ENCODE measurements at regions not wholly inside any gene's neighbourhood (a gene's known extent, or its start where the extent isn't known, plus 50 kb on each side); places are given as distances from the start of the nearest gene placed in this dataset.

GRCh38 chr12:20096430-20096829, 271.9 kb upstream of the PDE3A start:
- no peak overlapping the region for H3K4me3 ChIP-seq (replicated peaks in 1 of 4; ENCODE audit: control extremely low read depth in 1 of 4, insufficient read depth in 1 of 4, low read depth in 3 of 4, low read length in 4 of 4)
- no peak overlapping the region for H3K27ac ChIP-seq (ENCODE audit: insufficient read depth, low read length)
- no peaks in the 10 kb centered on the region for H3K36me3 ChIP-seq (ENCODE audit: control insufficient read depth, insufficient read depth, low read length)
- TF ChIP-seq EZH2 (IDR thresholded peaks at IDR 0.05; ENCODE audit: low read length, missing control alignments), result no peak
- TF ChIP-seq, protein P1, sequence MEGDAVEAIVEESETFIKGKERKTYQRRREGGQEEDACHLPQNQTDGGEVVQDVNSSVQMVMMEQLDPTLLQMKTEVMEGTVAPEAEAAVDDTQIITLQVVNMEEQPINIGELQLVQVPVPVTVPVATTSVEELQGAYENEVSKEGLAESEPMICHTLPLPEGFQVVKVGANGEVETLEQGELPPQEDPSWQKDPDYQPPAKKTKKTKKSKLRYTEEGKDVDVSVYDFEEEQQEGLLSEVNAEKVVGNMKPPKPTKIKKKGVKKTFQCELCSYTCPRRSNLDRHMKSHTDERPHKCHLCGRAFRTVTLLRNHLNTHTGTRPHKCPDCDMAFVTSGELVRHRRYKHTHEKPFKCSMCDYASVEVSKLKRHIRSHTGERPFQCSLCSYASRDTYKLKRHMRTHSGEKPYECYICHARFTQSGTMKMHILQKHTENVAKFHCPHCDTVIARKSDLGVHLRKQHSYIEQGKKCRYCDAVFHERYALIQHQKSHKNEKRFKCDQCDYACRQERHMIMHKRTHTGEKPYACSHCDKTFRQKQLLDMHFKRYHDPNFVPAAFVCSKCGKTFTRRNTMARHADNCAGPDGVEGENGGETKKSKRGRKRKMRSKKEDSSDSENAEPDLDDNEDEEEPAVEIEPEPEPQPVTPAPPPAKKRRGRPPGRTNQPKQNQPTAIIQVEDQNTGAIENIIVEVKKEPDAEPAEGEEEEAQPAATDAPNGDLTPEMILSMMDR (conservative IDR thresholded peaks at IDR 0.05 in 1 of 2, IDR thresholded peaks at IDR 0.05 in 1 of 2; ENCODE audit: low read depth in 1 of 2, low read length in 2 of 2), result no peak
- H3K9ac ChIP-seq (ENCODE audit: insufficient read depth, low read length), result no peak overlapping the region
- no peak overlapping the region for H2AFZ ChIP-seq (ENCODE audit: low read length)
- no peaks in the 10 kb centered on the region for H3K27me3 ChIP-seq (ENCODE audit: control insufficient read depth, insufficient read depth, low read length)
- no peaks in the 10 kb centered on the region for H3K9me3 ChIP-seq (ENCODE audit: control insufficient read depth, insufficient read depth, low read depth, low read length)
- no peak overlapping the region for H3K4me2 ChIP-seq (ENCODE audit: extremely low read depth, insufficient read depth, low read length)
- H4K20me1 ChIP-seq (ENCODE audit: control insufficient read depth, extremely low read depth, insufficient read depth, low read length), result no peaks in the 10 kb centered on the region
- no peaks in the 10 kb centered on the region for H3K4me1 ChIP-seq (ENCODE audit: control insufficient read depth, extremely low read depth, insufficient read depth, low read length)
- no peaks in the 10 kb centered on the region for H3K79me2 ChIP-seq (ENCODE audit: control insufficient read depth, insufficient read depth, low read length)
- peak in 1 of 2 donors; percentile 4 for DNase-seq (ENCODE audit: low read depth in 2 of 2)

DNA sequence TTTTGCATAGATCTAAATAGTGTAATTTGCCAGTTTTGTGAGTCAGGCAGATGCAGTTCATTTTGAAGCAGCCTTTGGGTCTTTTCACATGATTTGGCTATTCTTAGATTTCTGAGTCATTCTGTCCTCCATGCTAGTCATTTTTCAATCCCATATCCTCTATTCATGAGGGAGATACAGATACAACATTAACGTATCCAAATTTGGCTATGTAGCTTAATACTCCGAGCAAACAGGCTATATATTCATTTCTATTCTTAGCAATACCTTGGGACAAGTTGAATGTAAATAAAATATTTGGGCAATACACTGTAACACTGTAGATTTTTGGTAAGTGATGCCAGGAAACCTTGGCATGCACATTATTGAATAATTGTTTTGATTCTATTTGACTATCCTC, 270.7 kb upstream of the PDE3A start:
- Histone ChIP-seq H3K9me3 (ENCODE audit: control insufficient read depth, insufficient read depth, low read depth, low read length) (no peaks in the 10 kb centered on the region), H3K4me3 (replicated peaks in 1 of 4; ENCODE audit: control extremely low read depth in 1 of 4, insufficient read depth in 1 of 4, low read depth in 3 of 4, low read length in 4 of 4) (no peak overlapping the region), H3K27ac (ENCODE audit: insufficient read depth, low read length) (no peak overlapping the region), H3K4me1 (ENCODE audit: control insufficient read depth, extremely low read depth, insufficient read depth, low read length) (no peaks in the 10 kb centered on the region), H2AFZ (ENCODE audit: low read length) (no peak overlapping the region), H3K27me3 (ENCODE audit: control insufficient read depth, insufficient read depth, low read length) (no peaks in the 10 kb centered on the region), H3K9ac (ENCODE audit: insufficient read depth, low read length) (no peak overlapping the region), H4K20me1 (ENCODE audit: control insufficient read depth, extremely low read depth, insufficient read depth, low read length) (no peaks in the 10 kb centered on the region), H3K79me2 (ENCODE audit: control insufficient read depth, insufficient read depth, low read length) (no peaks in the 10 kb centered on the region), H3K36me3 (ENCODE audit: control insufficient read depth, insufficient read depth, low read length) (no peaks in the 10 kb centered on the region), H3K4me2 (ENCODE audit: extremely low read depth, insufficient read depth, low read length) (no peak overlapping the region)
- peak; percentile 74 to 82 for DNase-seq (ENCODE audit: low read depth in 2 of 2)
- TF ChIP-seq EZH2 (IDR thresholded peaks at IDR 0.05; ENCODE audit: low read length, missing control alignments), result no peak
- TF ChIP-seq, protein P1 (conservative IDR thresholded peaks at IDR 0.05 in 1 of 2, IDR thresholded peaks at IDR 0.05 in 1 of 2; ENCODE audit: low read depth in 1 of 2, low read length in 2 of 2), result no peak

DNA sequence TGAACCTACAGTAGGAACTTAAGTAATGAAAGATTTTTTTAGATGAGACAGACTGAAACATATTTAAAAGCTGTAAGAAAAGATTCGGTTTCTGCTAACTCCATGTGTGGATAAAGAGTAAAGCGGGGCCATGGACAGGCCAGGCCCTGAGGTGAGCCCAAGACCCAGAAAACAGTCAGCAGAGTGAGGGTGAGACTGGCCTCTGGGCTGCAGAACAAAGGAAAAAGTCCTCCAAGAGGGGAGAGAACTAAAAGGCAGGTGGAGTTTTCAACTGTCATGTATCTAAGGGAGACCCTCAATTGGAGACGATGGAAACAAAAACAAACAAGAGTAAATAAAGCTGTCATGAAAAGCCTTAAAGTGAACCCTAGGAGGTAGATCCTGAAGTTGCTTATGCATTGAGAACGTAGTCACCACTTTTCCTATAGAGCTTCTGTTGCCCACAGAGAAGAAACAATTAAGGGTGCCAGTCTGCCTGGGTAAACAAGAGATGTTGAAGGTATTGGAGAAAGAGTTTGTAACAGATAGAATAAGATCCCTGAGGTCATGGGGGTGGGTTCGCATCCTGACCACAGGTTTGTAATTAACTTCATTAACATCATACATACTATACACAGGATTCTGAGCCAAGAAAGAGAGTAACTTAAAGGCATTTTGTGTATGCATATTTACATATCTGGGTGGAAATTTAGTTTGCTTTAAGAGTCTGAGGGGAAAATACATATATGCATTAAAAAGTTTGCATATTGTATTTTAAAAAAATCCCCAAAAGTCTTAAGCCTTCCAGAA, 268.7 kb upstream of the PDE3A start:
- no peaks in the 10 kb centered on the region for H3K27me3 ChIP-seq (ENCODE audit: control insufficient read depth, insufficient read depth, low read length)
- H3K9ac ChIP-seq (ENCODE audit: insufficient read depth, low read length), result no peak overlapping the region
- H3K79me2 ChIP-seq (ENCODE audit: control insufficient read depth, insufficient read depth, low read length), result no peaks in the 10 kb centered on the region
- H3K27ac ChIP-seq (ENCODE audit: insufficient read depth, low read length), result no peak overlapping the region
- H3K36me3 ChIP-seq (ENCODE audit: control insufficient read depth, insufficient read depth, low read length), result no peaks in the 10 kb centered on the region
- no peak for TF ChIP-seq EZH2 (IDR thresholded peaks at IDR 0.05; ENCODE audit: low read length, missing control alignments)
- TF ChIP-seq, protein P1 (conservative IDR thresholded peaks at IDR 0.05 in 1 of 2, IDR thresholded peaks at IDR 0.05 in 1 of 2; ENCODE audit: low read depth in 1 of 2, low read length in 2 of 2), result no peak
- no peak overlapping the region for H3K4me3 ChIP-seq (replicated peaks in 1 of 4; ENCODE audit: control extremely low read depth in 1 of 4, insufficient read depth in 1 of 4, low read depth in 3 of 4, low read length in 4 of 4)
- DNase-seq (ENCODE audit: low read depth in 2 of 2), result no peak
- no peaks in the 10 kb centered on the region for H4K20me1 ChIP-seq (ENCODE audit: control insufficient read depth, extremely low read depth, insufficient read depth, low read length)
- H2AFZ ChIP-seq (ENCODE audit: low read length), result no peak overlapping the region
- no peak overlapping the region for H3K4me2 ChIP-seq (ENCODE audit: extremely low read depth, insufficient read depth, low read length)
- no peaks in the 10 kb centered on the region for H3K9me3 ChIP-seq (ENCODE audit: control insufficient read depth, insufficient read depth, low read depth, low read length)
- no peaks in the 10 kb centered on the region for H3K4me1 ChIP-seq (ENCODE audit: control insufficient read depth, extremely low read depth, insufficient read depth, low read length)

Measured in fibroblast of lung (primary cell).